Islet of Langerhans (tissue), 1 donor: ENCODE measurements at regions not wholly inside any gene's neighbourhood (a gene's known extent, or its start where the extent isn't known, plus 50 kb on each side); places are given as distances from the start of the nearest gene placed in this dataset.

Source experiments
- FAIRE-seq: peaks from one replicate; lab custom pipeline; 2011; peaks lifted over from hg19 to GRCh38; lab: Jason Lieb, UNC

- no peak for FAIRE-seq
Measured at GRCh38 chr4:176011529-176011928, 54.1 kb upstream of the WDR17 start.

GRCh38 chr4:176013476-176014247, 52.0 kb upstream of the WDR17 start:
- FAIRE-seq, result no peak

- FAIRE-seq, result no peak
Measured at GRCh38 chr4:176014583-176015108, 51.0 kb upstream of the WDR17 start.
